GM19324 (cell line): ENCODE measurements at regions not wholly inside any gene's neighbourhood (a gene's known extent, or its start where the extent isn't known, plus 50 kb on each side); places are given as distances from the start of the nearest gene placed in this dataset.
A peak's percentile ranks its signal among the peaks of the same experiment; 100 is the strongest.
"Not testable (repeated sequence)": the region's sequence is repeated elsewhere in the genome, so short reads cannot be mapped to it uniquely, and the experiment has no call there.

ENCODE experiments used
- ATAC-seq: cut with Tn5 transposase; IDR thresholded peaks from one replicate; pipeline ENCODE4 v1.9.1; 2021; ENCODE audit warnings: mild to moderate bottlenecking, moderate library complexity; ENCODE audit not compliant: unreplicated experiment, low FRiP score

DNA sequence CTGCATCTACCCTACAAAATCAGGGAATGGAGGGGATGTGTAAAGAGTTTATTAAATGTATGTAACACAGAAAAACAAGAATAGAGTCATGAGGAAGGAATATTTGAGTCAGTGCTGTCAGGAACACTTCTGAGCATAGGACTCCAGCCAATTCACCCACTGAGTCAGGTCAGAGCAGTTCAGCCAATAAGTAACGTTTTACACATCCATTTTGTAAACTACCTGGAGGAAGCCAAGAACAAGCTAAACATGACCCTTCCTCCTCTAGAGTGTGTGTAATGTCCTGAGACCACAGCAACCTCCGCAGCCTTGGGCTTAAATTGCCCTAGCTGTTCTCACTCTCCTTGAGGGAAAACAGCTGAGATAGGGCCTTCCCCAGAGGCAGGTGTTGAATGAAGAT lies 691.5 kb upstream of the LRRN3 start:
- no peak for ATAC-seq

DNA sequence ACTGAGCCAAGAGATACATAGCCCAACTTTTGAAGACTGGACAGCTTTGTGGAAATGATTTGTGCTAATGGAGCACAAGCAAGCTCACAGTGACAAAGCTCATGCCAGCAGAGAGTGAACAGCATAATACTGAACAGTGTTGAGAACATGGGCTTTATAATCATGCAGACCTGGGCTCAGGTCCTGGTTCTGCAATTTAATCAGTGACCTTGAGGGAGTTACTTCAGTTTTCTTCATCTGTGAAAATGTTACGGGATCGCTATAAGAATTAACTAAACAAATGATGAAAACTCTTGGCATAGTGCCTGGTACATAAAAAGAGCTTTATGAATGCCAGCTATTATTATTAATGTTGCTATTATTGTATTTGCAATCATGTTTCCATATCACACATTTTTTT lies 690.5 kb upstream of the LRRN3 start:
- no peak for ATAC-seq

DNA sequence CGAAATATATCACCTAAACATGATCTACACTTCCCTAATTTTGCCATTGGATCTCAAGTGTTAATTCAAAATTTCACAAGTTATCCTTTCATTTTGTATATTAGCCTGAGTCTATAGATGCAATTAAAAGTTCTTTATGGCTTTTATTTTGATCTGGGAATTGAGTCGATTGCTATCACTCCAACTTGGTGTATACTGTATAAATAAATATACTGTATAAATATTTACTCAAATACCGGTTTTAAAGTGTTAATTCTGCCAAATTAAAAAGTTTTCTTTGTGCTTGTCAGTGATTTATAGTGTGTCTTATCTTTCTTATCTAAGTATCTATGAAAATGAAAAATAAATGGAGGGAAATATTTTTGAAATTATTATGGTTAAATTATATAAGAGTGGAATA lies 683.7 kb upstream of the LRRN3 start:
- no peak for ATAC-seq

DNA sequence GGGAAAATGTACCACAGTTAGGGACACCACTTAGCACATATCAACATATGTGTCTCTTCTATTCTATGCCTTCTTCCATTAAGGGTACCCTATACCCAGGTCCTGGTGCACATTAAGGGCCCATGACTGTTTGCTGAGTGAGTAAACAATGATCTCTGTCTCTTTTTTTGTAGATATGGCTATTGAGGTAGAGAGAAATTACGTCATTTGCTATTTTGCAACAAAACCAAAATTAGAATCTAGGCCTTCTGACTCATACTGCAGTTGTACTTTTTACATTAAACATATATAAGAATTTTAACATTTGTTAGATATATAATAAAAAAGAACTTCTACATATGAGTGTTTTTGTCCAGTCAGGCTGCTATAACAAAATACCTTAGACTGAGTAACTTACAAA lies 683.2 kb upstream of the LRRN3 start:
- ATAC-seq: no peak

DNA sequence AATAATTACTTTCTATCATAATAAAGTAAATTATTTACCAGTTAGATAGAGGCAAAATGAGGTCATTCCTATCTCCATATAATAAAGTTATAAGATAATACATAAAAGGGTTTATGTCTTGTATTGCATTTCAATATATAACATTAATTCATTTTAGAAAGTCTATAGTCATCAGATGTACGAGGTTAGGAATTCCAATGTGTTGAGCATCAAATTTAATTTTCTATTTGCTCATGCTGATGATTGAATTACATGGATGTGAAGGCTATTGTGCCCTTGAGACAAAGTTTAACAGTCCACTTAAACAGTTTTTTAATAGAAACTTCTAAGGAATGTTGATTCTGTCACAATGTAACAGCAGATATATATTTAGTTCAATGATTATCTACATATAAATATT lies 678.3 kb upstream of the LRRN3 start:
- no peak for ATAC-seq

DNA sequence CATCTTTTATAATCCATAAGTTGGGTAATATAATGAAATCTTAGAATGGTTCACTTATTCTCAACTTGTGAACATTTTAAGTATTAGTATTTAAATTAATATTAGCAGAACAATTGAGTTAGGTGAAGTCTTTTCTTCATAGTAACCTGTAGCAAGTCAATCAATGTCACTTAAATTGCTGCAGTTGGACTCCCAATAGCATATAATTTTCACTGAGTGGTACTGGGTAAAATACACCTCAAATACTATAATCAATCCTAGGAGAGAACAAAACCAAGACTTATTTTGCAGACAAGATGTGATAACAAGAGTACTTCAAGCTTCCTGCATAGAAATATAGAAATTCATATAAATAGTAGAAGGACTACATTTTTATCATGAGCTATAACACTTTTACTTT lies 677.9 kb upstream of the LRRN3 start:
- ATAC-seq: no peak

DNA sequence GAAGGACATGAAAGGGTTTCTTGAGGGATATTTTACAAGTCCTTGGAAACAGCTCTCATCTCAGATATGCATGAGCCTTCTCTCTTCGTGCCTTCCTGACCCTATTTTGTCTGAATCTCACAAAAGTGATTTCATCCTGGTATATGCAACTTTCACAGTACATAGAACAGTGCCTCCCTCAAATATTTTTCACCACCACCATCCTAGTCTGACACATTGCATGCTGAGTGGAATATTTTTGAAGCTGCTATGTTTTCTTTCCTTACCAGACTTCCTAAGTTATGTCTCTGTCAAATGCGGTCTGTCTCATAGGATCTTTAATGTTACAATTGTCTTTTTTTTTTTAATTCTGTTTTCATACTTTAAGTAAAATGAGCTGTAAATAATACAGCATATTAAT lies 673.3 kb upstream of the LRRN3 start:
- no peak for ATAC-seq

DNA sequence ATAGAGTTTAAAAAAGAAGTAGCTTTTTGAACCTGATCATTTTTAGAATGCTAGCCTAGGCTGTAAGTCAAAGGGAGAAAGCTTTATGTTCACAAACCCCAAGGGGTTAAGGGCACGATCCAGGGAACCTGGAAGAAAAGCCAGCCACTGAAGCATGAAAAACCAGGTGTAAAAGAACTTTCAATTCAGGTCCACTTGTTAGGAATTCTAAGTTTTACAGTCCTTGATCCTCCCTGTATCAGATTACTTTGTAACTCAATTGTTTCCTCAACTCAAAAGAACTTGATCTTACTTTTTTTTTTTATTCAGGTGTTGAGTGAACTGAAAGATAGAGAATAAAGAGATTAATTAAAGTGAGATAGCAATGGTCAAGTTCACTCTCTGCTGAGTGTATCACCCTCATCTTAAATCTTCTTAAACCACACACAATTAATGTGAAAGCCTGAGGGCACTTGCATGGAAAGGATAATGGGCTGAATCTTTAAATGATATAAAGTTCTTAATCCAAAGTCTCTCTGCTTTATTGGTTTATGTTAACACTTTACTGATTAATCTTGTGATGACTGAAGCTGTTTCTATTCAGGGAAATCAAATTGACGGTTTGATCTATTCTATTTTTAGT lies 672.2 kb upstream of the LRRN3 start:
- ATAC-seq: no peak

DNA sequence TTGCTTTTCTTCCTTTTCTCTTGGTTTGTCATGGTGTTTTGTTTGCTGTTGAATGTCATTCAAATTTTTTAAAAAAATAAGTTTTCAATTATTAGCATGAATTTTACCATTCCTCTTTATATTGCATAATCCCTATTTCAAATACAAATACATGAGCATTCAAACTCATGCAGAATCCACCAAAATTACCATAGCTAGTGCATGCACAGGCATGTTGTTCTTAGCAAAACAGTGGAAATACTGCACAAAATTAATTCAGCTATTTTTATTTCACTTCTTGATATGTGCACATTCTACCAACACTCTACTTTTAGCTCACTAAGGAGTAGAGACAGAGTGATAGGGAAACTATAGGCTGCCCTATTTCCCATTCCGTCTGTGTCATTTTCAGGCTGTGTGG lies 670.1 kb upstream of the LRRN3 start:
- ATAC-seq: no peak

DNA sequence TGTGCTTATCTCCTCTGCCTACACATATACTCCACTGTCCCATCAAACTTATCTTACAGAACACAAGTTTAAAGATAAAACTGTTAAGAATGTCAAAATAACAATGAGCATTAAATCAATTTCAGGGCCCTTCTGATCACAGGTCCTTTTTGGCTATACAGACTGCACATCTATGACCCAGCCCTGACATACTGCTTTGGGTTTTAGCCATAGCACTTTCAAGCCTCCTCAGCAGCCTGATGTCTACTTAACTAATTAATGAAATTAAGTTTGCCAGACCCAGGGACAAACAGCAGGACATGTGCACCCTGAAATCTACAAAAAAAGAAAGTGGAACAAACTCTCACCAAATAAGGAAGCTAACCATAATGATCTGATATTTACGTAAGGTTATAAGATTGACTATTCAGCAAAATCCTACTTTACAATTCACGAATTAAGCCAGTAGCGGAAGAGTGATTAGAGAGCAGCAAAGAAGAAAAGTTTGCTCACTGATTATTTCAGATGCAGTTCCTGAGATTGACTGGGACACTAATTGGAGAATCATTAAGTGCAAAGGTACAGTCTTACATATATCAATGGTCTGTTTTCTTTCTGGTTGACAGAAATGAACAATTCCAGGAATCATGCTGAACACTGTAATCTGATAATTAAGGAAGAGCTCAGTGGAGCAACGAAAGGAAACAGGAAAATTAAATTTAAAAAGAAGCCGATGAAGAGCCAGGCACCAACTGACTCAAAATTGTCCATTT lies 669.3 kb upstream of the LRRN3 start:
- no peak for ATAC-seq

DNA sequence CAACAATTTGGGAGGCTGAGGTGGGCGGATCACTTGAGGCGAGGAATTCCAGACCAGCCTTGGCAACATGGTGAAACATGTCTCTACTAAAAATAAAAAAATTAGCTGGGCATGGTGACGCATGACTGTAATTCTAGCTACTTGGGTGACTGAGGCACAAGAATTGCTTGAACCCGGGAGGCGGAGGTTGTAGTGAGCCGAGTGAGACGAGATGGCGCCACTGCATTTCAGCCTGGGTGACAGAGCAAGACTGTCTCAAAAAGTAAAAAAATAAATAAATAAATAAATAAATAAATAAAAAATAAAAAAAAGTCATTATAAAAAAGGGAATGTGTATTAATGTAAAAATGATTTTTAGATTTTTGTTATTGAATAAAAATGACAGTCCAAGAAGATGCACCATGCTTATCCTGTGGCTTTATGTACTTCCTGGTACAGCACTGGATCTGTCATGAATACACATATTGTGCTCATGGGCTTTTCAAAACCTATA lies 658.8 kb upstream of the LRRN3 start:
- ATAC-seq: no peak

DNA sequence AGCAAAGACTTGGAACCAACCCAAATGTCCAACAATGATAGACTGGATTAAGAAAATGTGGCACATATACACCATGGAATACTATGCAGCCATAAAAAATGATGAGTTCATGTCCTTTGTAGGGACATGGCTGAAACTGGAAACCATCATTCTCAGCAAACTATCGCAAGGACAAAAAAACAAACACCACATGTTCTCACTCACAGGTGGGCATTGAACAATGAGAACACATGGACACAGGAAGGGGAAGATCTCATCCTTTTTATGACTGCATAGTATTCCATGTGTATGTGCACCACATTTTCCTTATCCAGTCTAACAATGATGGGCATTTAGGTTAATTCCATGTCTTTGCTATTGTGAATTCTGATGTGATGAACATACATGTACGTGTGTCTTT lies 652.0 kb upstream of the LRRN3 start:
- ATAC-seq: not testable (repeated sequence)

DNA sequence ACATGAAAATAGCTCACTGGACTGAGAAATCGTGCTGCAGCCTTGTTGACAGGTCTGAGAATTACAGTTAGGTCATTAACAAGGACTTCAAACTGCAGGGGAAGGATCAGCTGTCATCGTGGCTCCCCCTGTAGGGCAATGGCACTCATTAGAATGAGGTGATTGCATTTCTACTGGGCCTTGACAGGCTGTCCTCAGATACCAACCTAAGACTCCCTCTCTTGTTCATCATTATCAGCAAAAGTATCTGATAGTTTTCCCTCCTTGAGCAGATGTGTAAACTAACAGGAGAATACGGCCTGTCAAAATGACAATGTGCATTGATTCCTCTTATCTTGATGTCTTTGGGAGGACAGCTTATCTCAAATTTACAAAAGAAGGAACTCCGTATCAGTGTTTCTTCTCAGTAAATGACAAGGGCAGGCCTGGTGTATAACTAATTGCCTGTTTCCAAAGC lies 648.5 kb upstream of the LRRN3 start:
- ATAC-seq: peak; percentile 88

DNA sequence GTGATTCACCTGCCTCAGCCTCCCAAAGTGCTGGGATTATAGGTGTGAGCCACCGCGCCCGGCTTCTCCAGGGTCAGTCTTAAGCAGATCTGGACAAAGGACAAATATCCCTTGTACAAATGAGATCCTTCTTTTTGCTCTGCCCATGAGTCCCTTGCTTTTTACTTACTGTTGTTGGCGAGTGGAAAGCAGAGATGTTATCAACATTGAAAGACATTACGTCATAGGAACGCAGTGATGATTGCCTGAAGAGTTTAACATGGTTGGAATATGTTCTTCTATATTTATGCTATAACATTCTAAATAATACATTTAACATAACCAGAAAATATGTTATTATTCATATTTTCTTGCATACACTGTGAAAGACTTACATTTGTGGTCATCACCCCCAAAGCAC lies 644.3 kb upstream of the LRRN3 start:
- ATAC-seq: no peak

DNA sequence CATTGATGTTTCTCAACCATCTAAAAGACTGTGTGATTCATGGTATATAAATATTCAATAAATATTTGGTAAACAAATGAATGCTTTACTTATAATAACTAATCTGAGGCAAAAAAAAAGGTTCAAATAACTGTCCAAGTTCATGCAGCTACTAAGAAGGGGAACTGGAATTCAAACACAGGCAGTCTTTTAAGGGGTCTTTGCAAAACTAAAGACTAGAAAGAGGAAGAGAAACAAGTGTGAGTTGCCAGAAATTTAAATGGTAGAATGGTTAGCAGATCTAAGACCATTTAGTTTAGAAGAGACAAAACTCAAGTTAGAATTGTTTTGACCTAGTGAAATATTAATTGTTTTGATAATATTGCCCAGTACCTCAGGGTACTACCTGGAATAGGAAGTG lies 642.0 kb upstream of the LRRN3 start:
- ATAC-seq: peak; percentile 92

DNA sequence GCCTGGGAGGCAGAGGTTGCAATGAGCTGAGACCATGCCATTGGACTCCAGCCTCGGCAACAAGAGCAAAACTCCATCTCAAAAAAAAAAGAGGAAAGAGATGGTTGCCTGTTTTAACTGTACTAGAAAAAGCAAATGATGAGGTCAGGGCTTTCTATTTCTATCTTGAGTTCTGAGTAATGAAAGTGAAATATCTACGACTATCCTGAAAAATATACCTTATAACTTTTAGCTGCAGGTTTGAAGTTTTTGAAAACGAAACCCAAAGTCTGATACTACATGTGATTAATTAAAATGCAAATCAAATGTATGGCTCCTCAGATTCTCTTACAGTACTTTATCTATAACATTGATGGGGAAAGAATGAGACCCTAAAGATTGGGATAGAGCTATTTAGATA lies 636.2 kb upstream of the LRRN3 start:
- peak; percentile 84 for ATAC-seq

DNA sequence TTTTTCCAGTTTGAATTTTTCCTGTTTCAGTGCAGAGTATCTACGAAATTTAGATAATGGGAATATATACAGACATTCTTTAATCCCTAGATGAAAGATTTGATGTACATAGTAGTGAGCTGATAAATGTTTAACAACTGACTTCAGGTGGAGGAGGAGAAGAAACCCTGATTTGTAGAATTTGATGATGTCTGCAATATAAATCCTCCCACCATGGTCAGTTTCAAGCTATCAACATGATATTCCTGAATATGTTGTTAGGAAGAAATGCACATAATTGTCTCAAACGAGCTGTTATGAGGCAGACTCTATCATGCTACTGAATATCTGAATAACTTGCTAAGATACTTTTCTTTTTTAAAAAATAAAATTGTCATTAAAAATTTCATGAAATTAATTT lies 629.3 kb upstream of the LRRN3 start:
- no peak for ATAC-seq

DNA sequence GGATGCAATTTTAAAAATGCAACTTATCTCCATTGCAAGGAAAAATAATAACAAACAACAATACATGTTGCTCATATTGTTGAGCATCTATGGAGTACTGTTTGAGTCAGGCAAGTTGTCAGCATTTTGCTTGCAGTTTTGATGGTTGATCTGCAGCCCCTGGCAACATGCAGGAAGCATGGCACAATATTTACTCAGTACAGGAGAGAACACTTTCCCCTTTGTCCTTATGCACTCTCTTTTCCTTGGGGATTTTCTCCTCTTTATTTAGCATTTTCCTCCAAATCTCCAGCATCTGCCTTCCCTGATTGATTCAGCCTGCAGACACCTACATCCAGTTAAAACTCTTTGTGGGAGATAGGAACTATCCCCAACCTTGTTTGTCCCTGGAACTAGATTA lies 620.5 kb upstream of the LRRN3 start:
- ATAC-seq: no peak

DNA sequence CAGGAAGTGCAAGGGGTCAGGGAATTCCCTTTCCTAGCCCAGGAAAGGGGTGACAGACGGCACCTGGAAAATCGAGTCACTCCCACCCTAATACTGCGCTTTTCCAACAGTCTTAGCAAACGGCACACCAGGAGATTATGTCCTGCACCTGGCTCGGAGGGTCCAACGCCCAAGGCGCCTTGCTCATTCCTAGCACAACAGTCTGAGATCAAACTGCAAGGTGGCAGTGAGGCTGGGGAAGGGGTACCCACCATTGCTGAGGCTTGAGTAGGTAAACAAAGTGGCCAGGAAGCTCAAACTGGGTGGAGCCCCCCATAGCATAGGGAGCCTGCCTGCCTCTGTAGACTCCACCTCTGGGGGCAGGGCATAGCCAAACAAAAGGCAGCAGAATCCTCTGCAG lies 618.5 kb upstream of the LRRN3 start:
- not testable (repeated sequence) for ATAC-seq

DNA sequence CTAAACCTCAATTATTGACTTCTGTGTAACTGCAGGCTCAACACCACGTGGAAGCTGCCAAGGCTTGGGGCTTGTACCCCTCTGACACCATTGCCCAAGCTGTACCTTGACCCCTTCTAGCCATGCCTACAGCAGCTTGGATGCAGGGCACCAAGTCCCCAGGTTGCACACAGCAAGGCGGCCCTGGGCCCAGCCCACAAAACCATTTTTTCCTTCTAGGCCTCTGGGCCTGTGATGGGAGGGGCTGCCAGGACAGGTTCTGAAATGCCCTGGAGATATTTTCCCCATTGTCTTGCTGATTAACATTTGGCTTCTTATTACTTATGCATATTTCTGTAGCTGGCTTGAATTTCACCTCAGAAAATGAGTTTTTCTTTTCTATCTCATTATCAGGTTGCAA lies 610.0 kb upstream of the LRRN3 start:
- ATAC-seq: no peak

DNA sequence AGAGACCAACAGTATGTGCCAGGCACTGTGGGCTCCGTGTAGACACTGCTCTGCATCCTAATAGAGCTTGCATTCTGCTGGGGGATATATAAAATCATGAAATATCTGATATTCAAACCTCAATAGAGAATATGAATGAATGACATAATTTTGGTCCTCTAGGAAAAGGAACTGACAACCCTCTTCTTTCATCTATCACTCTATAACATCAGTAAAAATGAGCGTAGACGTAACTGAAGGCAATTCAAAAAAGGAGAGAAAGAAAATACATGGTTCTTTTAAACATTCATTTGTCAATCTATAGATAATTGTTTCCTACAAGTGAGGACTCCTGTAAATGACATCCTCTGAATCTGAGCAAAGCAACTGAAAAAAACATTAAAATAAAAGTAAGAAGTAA lies 607.4 kb upstream of the LRRN3 start:
- ATAC-seq: no peak

DNA sequence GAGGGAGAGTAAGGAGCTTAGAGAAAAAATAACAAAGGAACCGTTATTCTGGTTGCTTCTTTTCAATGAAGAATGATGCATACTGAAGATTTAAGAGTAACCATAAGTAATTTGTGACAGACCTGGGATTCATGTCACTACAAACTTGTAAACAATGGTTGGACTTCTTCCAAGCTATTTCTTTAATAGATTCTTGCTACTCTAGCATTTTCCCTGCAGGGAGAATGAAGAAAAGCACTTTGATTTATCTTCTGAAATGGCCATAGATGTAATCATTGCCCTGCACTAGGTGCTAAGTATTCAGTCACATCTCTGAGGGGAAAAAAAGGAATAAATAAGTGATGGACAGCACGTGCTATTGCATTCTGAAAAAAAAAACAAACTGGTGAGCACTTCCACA lies 606.6 kb upstream of the LRRN3 start:
- ATAC-seq: no peak
